ENCODE measurements at regions not wholly inside any gene's neighbourhood (a gene's known extent, or its start where the extent isn't known, plus 50 kb on each side); places are given as distances from the start of the nearest gene placed in this dataset.

- no peak for TF ChIP-seq EZH2 (IDR thresholded peaks at IDR 0.05; ENCODE audit: borderline replicate concordance, low read length)
- TF ChIP-seq, protein P1, sequence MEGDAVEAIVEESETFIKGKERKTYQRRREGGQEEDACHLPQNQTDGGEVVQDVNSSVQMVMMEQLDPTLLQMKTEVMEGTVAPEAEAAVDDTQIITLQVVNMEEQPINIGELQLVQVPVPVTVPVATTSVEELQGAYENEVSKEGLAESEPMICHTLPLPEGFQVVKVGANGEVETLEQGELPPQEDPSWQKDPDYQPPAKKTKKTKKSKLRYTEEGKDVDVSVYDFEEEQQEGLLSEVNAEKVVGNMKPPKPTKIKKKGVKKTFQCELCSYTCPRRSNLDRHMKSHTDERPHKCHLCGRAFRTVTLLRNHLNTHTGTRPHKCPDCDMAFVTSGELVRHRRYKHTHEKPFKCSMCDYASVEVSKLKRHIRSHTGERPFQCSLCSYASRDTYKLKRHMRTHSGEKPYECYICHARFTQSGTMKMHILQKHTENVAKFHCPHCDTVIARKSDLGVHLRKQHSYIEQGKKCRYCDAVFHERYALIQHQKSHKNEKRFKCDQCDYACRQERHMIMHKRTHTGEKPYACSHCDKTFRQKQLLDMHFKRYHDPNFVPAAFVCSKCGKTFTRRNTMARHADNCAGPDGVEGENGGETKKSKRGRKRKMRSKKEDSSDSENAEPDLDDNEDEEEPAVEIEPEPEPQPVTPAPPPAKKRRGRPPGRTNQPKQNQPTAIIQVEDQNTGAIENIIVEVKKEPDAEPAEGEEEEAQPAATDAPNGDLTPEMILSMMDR (IDR thresholded peaks at IDR 0.05; ENCODE audit: low read length): no peak
- no peak overlapping the region for H3K27ac ChIP-seq (ENCODE audit: low read depth, low read length, poor library complexity, severe bottlenecking)
- H3K9me3 ChIP-seq (ENCODE audit: low read length): no peaks in the 10 kb centered on the region
- H3K36me3 ChIP-seq (ENCODE audit: insufficient read depth, low read length): no peaks in the 10 kb centered on the region
- H3K79me2 ChIP-seq (ENCODE audit: insufficient read depth, low read length): no peaks in the 10 kb centered on the region
- no peak overlapping the region for H2AFZ ChIP-seq (ENCODE audit: low read length)
- H3K4me2 ChIP-seq (ENCODE audit: low read length): no peak overlapping the region
- H3K9ac ChIP-seq (ENCODE audit: low read length): no peak overlapping the region
- no peaks in the 10 kb centered on the region for H3F3A ChIP-seq (ENCODE audit: insufficient read depth, low read length)
- no peaks in the 10 kb centered on the region for H3K4me1 ChIP-seq (ENCODE audit: insufficient read depth, low read length, severe bottlenecking)
- H4K20me1 ChIP-seq (ENCODE audit: insufficient read depth, low read length): no peaks in the 10 kb centered on the region
- no peaks in the 10 kb centered on the region for H3K9me2 ChIP-seq (ENCODE audit: low read depth, low read length)
- H3K27me3 ChIP-seq (ENCODE audit: insufficient read depth, low read length): no peaks in the 10 kb centered on the region
- no peak overlapping the region for H3K4me3 ChIP-seq (ENCODE audit: low read depth, low read length, poor library complexity, severe bottlenecking)
Observed at GRCh38 chr5:58239045-58239444, 220.8 kb downstream of the PLK2 start.

DNA sequence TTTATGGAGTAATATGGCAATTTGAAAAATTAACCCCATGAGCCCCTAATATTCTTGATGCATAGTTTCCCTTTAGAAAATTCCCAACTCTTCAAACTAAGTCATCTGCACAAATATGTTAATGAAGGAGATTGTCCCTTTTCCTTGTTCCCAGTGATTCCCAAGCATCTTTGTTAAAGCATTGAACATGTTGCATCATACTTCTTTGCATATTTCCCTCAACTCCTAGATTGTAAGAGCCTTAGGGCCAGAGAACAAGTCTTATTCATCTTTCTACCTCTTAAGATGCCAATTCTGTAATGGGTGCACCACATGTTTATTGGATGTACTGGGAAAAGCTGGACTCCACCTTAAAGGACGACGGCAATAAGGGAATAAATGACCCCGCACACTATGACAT is 223.4 kb downstream of the PLK2 start:
- H3K4me2 ChIP-seq (ENCODE audit: low read length): no peak overlapping the region
- H3K27me3 ChIP-seq (ENCODE audit: insufficient read depth, low read length): no peaks in the 10 kb centered on the region
- H3K4me1 ChIP-seq (ENCODE audit: insufficient read depth, low read length, severe bottlenecking): no peaks in the 10 kb centered on the region

GRCh38 chr5:58235299-58235698 is 224.6 kb downstream of the PLK2 start:
- Histone ChIP-seq H3K27ac (ENCODE audit: low read depth, low read length, poor library complexity, severe bottlenecking) (no peak overlapping the region), H3K4me2 (ENCODE audit: low read length) (no peak overlapping the region), H4K20me1 (ENCODE audit: insufficient read depth, low read length) (no peaks in the 10 kb centered on the region), H3K4me3 (ENCODE audit: low read depth, low read length, poor library complexity, severe bottlenecking) (no peak overlapping the region), H3K9me2 (ENCODE audit: low read depth, low read length) (no peaks in the 10 kb centered on the region), H3K9ac (ENCODE audit: low read length) (no peak overlapping the region), H3K36me3 (ENCODE audit: insufficient read depth, low read length) (no peaks in the 10 kb centered on the region), H3F3A (ENCODE audit: insufficient read depth, low read length) (no peaks in the 10 kb centered on the region), H3K27me3 (ENCODE audit: insufficient read depth, low read length) (no peaks in the 10 kb centered on the region), H3K4me1 (ENCODE audit: insufficient read depth, low read length, severe bottlenecking) (no peaks in the 10 kb centered on the region), H2AFZ (ENCODE audit: low read length) (no peak overlapping the region), H3K9me3 (ENCODE audit: low read length) (no peaks in the 10 kb centered on the region), H3K79me2 (ENCODE audit: insufficient read depth, low read length) (no peaks in the 10 kb centered on the region)
- no peak for TF ChIP-seq EZH2 (IDR thresholded peaks at IDR 0.05; ENCODE audit: borderline replicate concordance, low read length)
- TF ChIP-seq, protein P1 (IDR thresholded peaks at IDR 0.05; ENCODE audit: low read length): no peak

More for the DNA sequence above, 223.4 kb downstream of the PLK2 start:
- Histone ChIP-seq H3K27ac (ENCODE audit: low read depth, low read length, poor library complexity, severe bottlenecking) (no peak overlapping the region), H3K4me3 (ENCODE audit: low read depth, low read length, poor library complexity, severe bottlenecking) (no peak overlapping the region), H3K9me2 (ENCODE audit: low read depth, low read length) (no peaks in the 10 kb centered on the region), H3K9ac (ENCODE audit: low read length) (no peak overlapping the region), H3K36me3 (ENCODE audit: insufficient read depth, low read length) (no peaks in the 10 kb centered on the region), H3K79me2 (ENCODE audit: insufficient read depth, low read length) (no peaks in the 10 kb centered on the region), H3F3A (ENCODE audit: insufficient read depth, low read length) (no peaks in the 10 kb centered on the region), H2AFZ (ENCODE audit: low read length) (no peak overlapping the region), H4K20me1 (ENCODE audit: insufficient read depth, low read length) (no peaks in the 10 kb centered on the region), H3K9me3 (ENCODE audit: low read length) (no peaks in the 10 kb centered on the region)
- TF ChIP-seq EZH2 (IDR thresholded peaks at IDR 0.05; ENCODE audit: borderline replicate concordance, low read length): no peak
- TF ChIP-seq, protein P1 (IDR thresholded peaks at IDR 0.05; ENCODE audit: low read length): no peak
